ENCODE measurements at regions not wholly inside any gene's neighbourhood (a gene's known extent, or its start where the extent isn't known, plus 50 kb on each side); places are given as distances from the start of the nearest gene placed in this dataset.
A peak's percentile ranks its signal among the peaks of the same experiment; 100 is the strongest.
"Not testable (repeated sequence)": the region's sequence is repeated elsewhere in the genome, so short reads cannot be mapped to it uniquely, and the experiment has no call there.

- peak in 3 of 5 donors; percentile 27 to 73 (median 47) for DNase-seq
- H3K9ac ChIP-seq (ENCODE audit: low read length in 3 of 3), result no peak overlapping the region
These were observed 79.8 kb downstream of the ZNF92 start for GRCh38 chr7:65453341-65454030.

DNA sequence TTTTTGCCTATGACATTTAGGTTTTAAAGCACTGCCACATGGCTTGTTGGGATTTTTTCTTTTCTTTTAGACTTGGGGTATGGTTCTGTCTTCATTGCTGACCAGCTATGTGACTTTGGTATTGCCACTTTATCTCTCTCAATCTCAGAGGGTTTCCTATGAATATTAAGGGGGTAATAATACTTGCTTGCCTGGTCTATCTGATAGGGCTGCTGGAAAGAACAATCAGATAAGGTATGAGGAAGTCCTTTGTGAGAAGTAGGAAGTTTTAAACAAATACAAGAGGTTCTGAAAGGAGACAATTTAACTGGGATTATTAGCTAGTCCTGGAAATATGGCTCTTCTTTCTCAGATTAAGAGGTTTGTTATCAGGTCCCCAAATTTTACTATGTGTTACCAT, 80.8 kb downstream of the ZNF92 start:
- no peaks in the 10 kb centered on the region for H3K9me3 ChIP-seq (ENCODE audit: control insufficient read depth in 2 of 3, insufficient read depth in 1 of 3, low read length in 3 of 3)
- H3K27ac ChIP-seq (ENCODE audit: low read depth in 2 of 2, low read length in 2 of 2), result no peak overlapping the region
- DNase-seq (no peak), FAIRE-seq (no peak)
- intact Hi-C loops (cut with DNase I), result no loop called here
- TF ChIP-seq, protein P1, sequence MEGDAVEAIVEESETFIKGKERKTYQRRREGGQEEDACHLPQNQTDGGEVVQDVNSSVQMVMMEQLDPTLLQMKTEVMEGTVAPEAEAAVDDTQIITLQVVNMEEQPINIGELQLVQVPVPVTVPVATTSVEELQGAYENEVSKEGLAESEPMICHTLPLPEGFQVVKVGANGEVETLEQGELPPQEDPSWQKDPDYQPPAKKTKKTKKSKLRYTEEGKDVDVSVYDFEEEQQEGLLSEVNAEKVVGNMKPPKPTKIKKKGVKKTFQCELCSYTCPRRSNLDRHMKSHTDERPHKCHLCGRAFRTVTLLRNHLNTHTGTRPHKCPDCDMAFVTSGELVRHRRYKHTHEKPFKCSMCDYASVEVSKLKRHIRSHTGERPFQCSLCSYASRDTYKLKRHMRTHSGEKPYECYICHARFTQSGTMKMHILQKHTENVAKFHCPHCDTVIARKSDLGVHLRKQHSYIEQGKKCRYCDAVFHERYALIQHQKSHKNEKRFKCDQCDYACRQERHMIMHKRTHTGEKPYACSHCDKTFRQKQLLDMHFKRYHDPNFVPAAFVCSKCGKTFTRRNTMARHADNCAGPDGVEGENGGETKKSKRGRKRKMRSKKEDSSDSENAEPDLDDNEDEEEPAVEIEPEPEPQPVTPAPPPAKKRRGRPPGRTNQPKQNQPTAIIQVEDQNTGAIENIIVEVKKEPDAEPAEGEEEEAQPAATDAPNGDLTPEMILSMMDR (IDR thresholded peaks at IDR 0.05; ENCODE audit: borderline replicate concordance, extremely low read depth, insufficient read depth), result no peak
- no peaks in the 10 kb centered on the region for H3K36me3 ChIP-seq (ENCODE audit: control insufficient read depth in 2 of 3, insufficient read depth in 3 of 3, low read length in 3 of 3)
- H3K4me1 ChIP-seq (ENCODE audit: control insufficient read depth in 2 of 3, insufficient read depth in 2 of 3, low read depth in 1 of 3, low read length in 3 of 3), result no peaks in the 10 kb centered on the region
- no peak overlapping the region for H3K4me3 ChIP-seq (ENCODE audit: low read length in 3 of 3)
- no peaks in the 10 kb centered on the region for H3K27me3 ChIP-seq (ENCODE audit: control insufficient read depth, insufficient read depth, low read length)
- H3K9ac ChIP-seq (ENCODE audit: low read length in 3 of 3), result no peak overlapping the region

More at GRCh38 chr7:65453341-65454030, 79.8 kb downstream of the ZNF92 start:
- Histone ChIP-seq H3K27ac (ENCODE audit: low read depth in 2 of 2, low read length in 2 of 2) (no peak overlapping the region), H3K27me3 (ENCODE audit: control insufficient read depth, insufficient read depth, low read length) (no peaks in the 10 kb centered on the region), H3K9me3 (ENCODE audit: control insufficient read depth in 2 of 3, insufficient read depth in 1 of 3, low read length in 3 of 3) (no peaks in the 10 kb centered on the region), H3K4me3 (ENCODE audit: low read length in 3 of 3) (no peak overlapping the region), H3K36me3 (ENCODE audit: control insufficient read depth in 2 of 3, insufficient read depth in 3 of 3, low read length in 3 of 3) (no peaks in the 10 kb centered on the region), H3K4me1 (ENCODE audit: control insufficient read depth in 2 of 3, insufficient read depth in 2 of 3, low read depth in 1 of 3, low read length in 3 of 3) (no peaks in the 10 kb centered on the region)
- TF ChIP-seq, protein P1 (IDR thresholded peaks at IDR 0.05; ENCODE audit: borderline replicate concordance, extremely low read depth, insufficient read depth), result no peak
- intact Hi-C loops (cut with DNase I), result no loop called here
- FAIRE-seq, result no peak

- FAIRE-seq; H3K9me3 ChIP-seq (ENCODE audit: control insufficient read depth in 2 of 3, insufficient read depth in 1 of 3, low read length in 3 of 3); intact Hi-C loops (cut with DNase I); H3K36me3 ChIP-seq (ENCODE audit: control insufficient read depth in 2 of 3, insufficient read depth in 3 of 3, low read length in 3 of 3); H3K9ac ChIP-seq (ENCODE audit: low read length in 3 of 3); H3K27me3 ChIP-seq (ENCODE audit: control insufficient read depth, insufficient read depth, low read length); DNase-seq; H3K27ac ChIP-seq (ENCODE audit: low read depth in 2 of 2, low read length in 2 of 2); H3K4me1 ChIP-seq (ENCODE audit: control insufficient read depth in 2 of 3, insufficient read depth in 2 of 3, low read depth in 1 of 3, low read length in 3 of 3); H3K4me3 ChIP-seq (ENCODE audit: low read length in 3 of 3): not testable (repeated sequence)
These were observed 81.4 kb downstream of the ZNF92 start for GRCh38 chr7:65455050-65455449.

GRCh38 chr7:65457705-65458104, 84.0 kb downstream of the ZNF92 start:
- FAIRE-seq (no peak), DNase-seq (no peak)
- Histone ChIP-seq H3K36me3 (ENCODE audit: control insufficient read depth in 2 of 3, insufficient read depth in 3 of 3, low read length in 3 of 3) (no peaks in the 10 kb centered on the region), H3K4me1 (ENCODE audit: control insufficient read depth in 2 of 3, insufficient read depth in 2 of 3, low read depth in 1 of 3, low read length in 3 of 3) (no peaks in the 10 kb centered on the region), H3K9me3 (ENCODE audit: control insufficient read depth in 2 of 3, insufficient read depth in 1 of 3, low read length in 3 of 3) (no peaks in the 10 kb centered on the region), H3K27me3 (ENCODE audit: control insufficient read depth, insufficient read depth, low read length) (no peaks in the 10 kb centered on the region), H3K27ac (ENCODE audit: low read depth in 2 of 2, low read length in 2 of 2) (no peak overlapping the region), H3K9ac (ENCODE audit: low read length in 3 of 3) (no peak overlapping the region), H3K4me3 (ENCODE audit: low read length in 3 of 3) (no peak overlapping the region)
- intact Hi-C loops (cut with DNase I), result no loop called here
- TF ChIP-seq, protein P1 (IDR thresholded peaks at IDR 0.05; ENCODE audit: borderline replicate concordance, extremely low read depth, insufficient read depth), result no peak
